Stimulated activated naive CD8-positive, alpha-beta T cell treated with anti-CD3 and anti-CD28 coated beads, Interleukin-15, amount 100 ng/mL, for 72 hours (primary cell): ENCODE measurements at regions not wholly inside any gene's neighbourhood (a gene's known extent, or its start where the extent isn't known, plus 50 kb on each side); places are given as distances from the start of the nearest gene placed in this dataset.
"Not testable (repeated sequence)": the region's sequence is repeated elsewhere in the genome, so short reads cannot be mapped to it uniquely, and the experiment has no call there.

Experiments
- ATAC-seq: fragments of 150-1000 bp; cut with Tn5 transposase; 2 replicates; pipeline ENCODE4 v1.10.0; 2021; ENCODE audit warnings: mild to moderate bottlenecking, moderate library complexity
- DNase-seq, 2 donors: peaks; one replicate each; pipeline ENCODE4 v3.0.0; 2021 to 2022
- H3K27ac Mint-ChIP-seq, 2 donors: one replicate each; pipeline ENCODE4 v1.8.0; 2022; ENCODE audit warnings: mild to moderate bottlenecking in 2 of 2, mixed read lengths in 2 of 2, moderate library complexity in 2 of 2
- H3K27me3 Mint-ChIP-seq: one replicate; pipeline ENCODE4 v1.8.0; 2022; ENCODE audit warnings: mixed read lengths
- H3K4me1 Mint-ChIP-seq: one replicate; pipeline ENCODE4 v1.8.0; 2022; ENCODE audit warnings: mild to moderate bottlenecking, mixed read lengths
- H3K4me3 Mint-ChIP-seq, 2 donors: one replicate each; pipeline ENCODE4 v1.8.0; 2022; ENCODE audit warnings: mild to moderate bottlenecking in 2 of 2, mixed read lengths in 2 of 2, moderate library complexity in 1 of 2
- H3K9me3 Mint-ChIP-seq, 2 donors: one replicate each; pipeline ENCODE4 v1.8.0; 2022; ENCODE audit warnings: mixed read lengths in 2 of 2

- no peak overlapping the region for H3K27ac Mint-ChIP-seq
- no peaks in the 10 kb centered on the region for H3K27me3 Mint-ChIP-seq
- ATAC-seq (no peak), DNase-seq (no peak)
- H3K9me3 Mint-ChIP-seq, result no peaks in the 10 kb centered on the region
- no peaks in the 10 kb centered on the region for H3K4me1 Mint-ChIP-seq
- H3K4me3 Mint-ChIP-seq, result no peak overlapping the region
These were observed 196.2 kb downstream of the DEPDC1B start for GRCh38 chr5:60503771-60504170.

- no peaks in the 10 kb centered on the region for H3K27me3 Mint-ChIP-seq
- no peaks in the 10 kb centered on the region for H3K4me1 Mint-ChIP-seq
- ATAC-seq (no peak), DNase-seq (no peak)
- no peak overlapping the region for H3K4me3 Mint-ChIP-seq
- no peak overlapping the region for H3K27ac Mint-ChIP-seq
- H3K9me3 Mint-ChIP-seq, result no peaks in the 10 kb centered on the region
These were observed 202.1 kb downstream of the DEPDC1B start for GRCh38 chr5:60497706-60498500.

- Mint-ChIP-seq H3K27ac (no peak overlapping the region), H3K27me3 (no peaks in the 10 kb centered on the region), H3K4me1 (no peaks in the 10 kb centered on the region), H3K4me3 (no peak overlapping the region), H3K9me3 (no peaks in the 10 kb centered on the region)
- ATAC-seq (no peak), DNase-seq (no peak)
These were observed 204.1 kb downstream of the DEPDC1B start for GRCh38 chr5:60495644-60496520.

- Mint-ChIP-seq H3K27me3 (no peaks in the 10 kb centered on the region), H3K27ac (no peak overlapping the region), H3K4me3 (no peak overlapping the region), H3K9me3 (no peaks in the 10 kb centered on the region), H3K4me1 (no peaks in the 10 kb centered on the region)
- ATAC-seq (no peak), DNase-seq (no peak)
These were observed 205.3 kb downstream of the DEPDC1B start for GRCh38 chr5:60494635-60495034.

GRCh38 chr5:60494144-60494543, 205.8 kb downstream of the DEPDC1B start:
- no peak overlapping the region for H3K27ac Mint-ChIP-seq
- H3K4me1 Mint-ChIP-seq, result no peaks in the 10 kb centered on the region
- no peaks in the 10 kb centered on the region for H3K9me3 Mint-ChIP-seq
- H3K27me3 Mint-ChIP-seq, result no peaks in the 10 kb centered on the region
- DNase-seq, result no peak
- no peak overlapping the region for H3K4me3 Mint-ChIP-seq
- ATAC-seq, result no peak

- no peaks in the 10 kb centered on the region for H3K4me1 Mint-ChIP-seq
- H3K27me3 Mint-ChIP-seq, result no peaks in the 10 kb centered on the region
- H3K9me3 Mint-ChIP-seq, result no peaks in the 10 kb centered on the region
- no peak for ATAC-seq
- H3K27ac Mint-ChIP-seq, result no peak overlapping the region
- no peak for DNase-seq
- H3K4me3 Mint-ChIP-seq, result no peak overlapping the region
These were observed 206.6 kb downstream of the DEPDC1B start for GRCh38 chr5:60493372-60493771.

- H3K4me1 Mint-ChIP-seq, result no peaks in the 10 kb centered on the region
- no peaks in the 10 kb centered on the region for H3K27me3 Mint-ChIP-seq
- no peak overlapping the region for H3K27ac Mint-ChIP-seq
- ATAC-seq, result no peak
- H3K9me3 Mint-ChIP-seq, result no peaks in the 10 kb centered on the region
- H3K4me3 Mint-ChIP-seq, result no peak overlapping the region
- no peak for DNase-seq
These were observed 207.0 kb downstream of the DEPDC1B start for GRCh38 chr5:60492958-60493357.

GRCh38 chr5:60492358-60492757, 207.6 kb downstream of the DEPDC1B start:
- not testable (repeated sequence) for ATAC-seq, H3K27me3 Mint-ChIP-seq

GRCh38 chr5:60490597-60491166, 209.3 kb downstream of the DEPDC1B start:
- Mint-ChIP-seq H3K4me3 (no peak overlapping the region), H3K4me1 (no peaks in the 10 kb centered on the region), H3K9me3 (no peaks in the 10 kb centered on the region), H3K27ac (peak overlapping the region in 1 of 2 donors; percentile 10), H3K27me3 (no peaks in the 10 kb centered on the region)
- ATAC-seq (no peak), DNase-seq (no peak)

More at GRCh38 chr5:60492358-60492757, 207.6 kb downstream of the DEPDC1B start:
- DNase-seq, H3K4me3 Mint-ChIP-seq, H3K4me1 Mint-ChIP-seq, H3K27ac Mint-ChIP-seq, H3K9me3 Mint-ChIP-seq: not testable (repeated sequence)

- ATAC-seq, result no peak
- Mint-ChIP-seq H3K4me3 (no peak overlapping the region), H3K4me1 (no peaks in the 10 kb centered on the region), H3K27ac (peak overlapping the region; percentile 7 to 10), H3K9me3 (no peaks in the 10 kb centered on the region), H3K27me3 (no peaks in the 10 kb centered on the region)
- DNase-seq, result no peak
These were observed 210.1 kb downstream of the DEPDC1B start for GRCh38 chr5:60489856-60490255.

GRCh38 chr5:60489377-60489776, 210.6 kb downstream of the DEPDC1B start:
- H3K4me3 Mint-ChIP-seq, result no peak overlapping the region
- H3K4me1 Mint-ChIP-seq, result no peaks in the 10 kb centered on the region
- H3K27me3 Mint-ChIP-seq, result no peaks in the 10 kb centered on the region
- no peak overlapping the region for H3K27ac Mint-ChIP-seq
- ATAC-seq, result no peak
- no peaks in the 10 kb centered on the region for H3K9me3 Mint-ChIP-seq
- no peak for DNase-seq

GRCh38 chr5:60488466-60489130, 211.4 kb downstream of the DEPDC1B start:
- Mint-ChIP-seq H3K4me1 (no peaks in the 10 kb centered on the region), H3K4me3 (no peak overlapping the region), H3K27ac (no peak overlapping the region), H3K27me3 (no peaks in the 10 kb centered on the region), H3K9me3 (no peaks in the 10 kb centered on the region)
- no peak for ATAC-seq
- no peak for DNase-seq

GRCh38 chr5:60487885-60488442, 212.0 kb downstream of the DEPDC1B start:
- DNase-seq (no peak), ATAC-seq (no peak)
- H3K27ac Mint-ChIP-seq, result no peak overlapping the region
- no peaks in the 10 kb centered on the region for H3K4me1 Mint-ChIP-seq
- no peaks in the 10 kb centered on the region for H3K9me3 Mint-ChIP-seq
- H3K27me3 Mint-ChIP-seq, result no peaks in the 10 kb centered on the region
- H3K4me3 Mint-ChIP-seq, result no peak overlapping the region

GRCh38 chr5:60487476-60487875, 212.5 kb downstream of the DEPDC1B start:
- Mint-ChIP-seq H3K9me3 (no peaks in the 10 kb centered on the region), H3K27ac (no peak overlapping the region), H3K27me3 (no peaks in the 10 kb centered on the region), H3K4me1 (no peaks in the 10 kb centered on the region), H3K4me3 (no peak overlapping the region)
- ATAC-seq (no peak), DNase-seq (no peak)

- no peaks in the 10 kb centered on the region for H3K4me1 Mint-ChIP-seq
These were observed 214.6 kb downstream of the DEPDC1B start for GRCh38 chr5:60485361-60485760.

More at GRCh38 chr5:60485361-60485760, 214.6 kb downstream of the DEPDC1B start:
- Mint-ChIP-seq H3K9me3 (no peaks in the 10 kb centered on the region), H3K27me3 (no peaks in the 10 kb centered on the region), H3K4me3 (no peak overlapping the region), H3K27ac (no peak overlapping the region)
- DNase-seq (no peak), ATAC-seq (no peak)
